COLO829 (cell line): ENCODE measurements at regions not wholly inside any gene's neighbourhood (a gene's known extent, or its start where the extent isn't known, plus 50 kb on each side); places are given as distances from the start of the nearest gene placed in this dataset.
"Not testable (repeated sequence)": the region's sequence is repeated elsewhere in the genome, so short reads cannot be mapped to it uniquely, and the experiment has no call there.

Source experiments
- DNase-seq: peaks from one replicate; pipeline ENCODE4 v3.0.0; 2012; ENCODE audit warnings: low spot score

- no peak for DNase-seq
These were observed 114.3 kb upstream of the PCSK5 start for GRCh38 chr9:75775966-75776691.

- no peak for DNase-seq
These were observed 110.3 kb upstream of the PCSK5 start for GRCh38 chr9:75780185-75780584.

GRCh38 chr9:75788006-75788634 is 102.4 kb upstream of the PCSK5 start:
- no peak for DNase-seq

GRCh38 chr9:75797085-75797580 is 93.3 kb upstream of the PCSK5 start:
- DNase-seq = no peak

- DNase-seq = no peak
These were observed 92.0 kb upstream of the PCSK5 start for GRCh38 chr9:75798505-75798904.

GRCh38 chr9:75803130-75803529 is 87.3 kb upstream of the PCSK5 start:
- DNase-seq = no peak

GRCh38 chr9:75810063-75810462 is 80.4 kb upstream of the PCSK5 start:
- DNase-seq = no peak

- no peak for DNase-seq
These were observed 78.8 kb upstream of the PCSK5 start for GRCh38 chr9:75811692-75812091.

- no peak for DNase-seq
These were observed 78.3 kb upstream of the PCSK5 start for GRCh38 chr9:75812141-75812540.

GRCh38 chr9:75814667-75815066 is 75.8 kb upstream of the PCSK5 start:
- no peak for DNase-seq

GRCh38 chr9:75820471-75821115 is 69.9 kb upstream of the PCSK5 start:
- DNase-seq = not testable (repeated sequence)

- DNase-seq = no peak
These were observed 67.3 kb upstream of the PCSK5 start for GRCh38 chr9:75823151-75823550.

- DNase-seq = no peak
These were observed 65.5 kb upstream of the PCSK5 start for GRCh38 chr9:75824816-75825568.

- no peak for DNase-seq
These were observed 64.2 kb upstream of the PCSK5 start for GRCh38 chr9:75826314-75826713.

- no peak for DNase-seq
These were observed 60.2 kb upstream of the PCSK5 start for GRCh38 chr9:75830303-75830702.

GRCh38 chr9:75833778-75834177 is 56.7 kb upstream of the PCSK5 start:
- DNase-seq = no peak

- no peak for DNase-seq
These were observed 55.6 kb upstream of the PCSK5 start for GRCh38 chr9:75834878-75835277.
